ENCODE measurements at regions not wholly inside any gene's neighbourhood (a gene's known extent, or its start where the extent isn't known, plus 50 kb on each side); places are given as distances from the start of the nearest gene placed in this dataset.

DNA sequence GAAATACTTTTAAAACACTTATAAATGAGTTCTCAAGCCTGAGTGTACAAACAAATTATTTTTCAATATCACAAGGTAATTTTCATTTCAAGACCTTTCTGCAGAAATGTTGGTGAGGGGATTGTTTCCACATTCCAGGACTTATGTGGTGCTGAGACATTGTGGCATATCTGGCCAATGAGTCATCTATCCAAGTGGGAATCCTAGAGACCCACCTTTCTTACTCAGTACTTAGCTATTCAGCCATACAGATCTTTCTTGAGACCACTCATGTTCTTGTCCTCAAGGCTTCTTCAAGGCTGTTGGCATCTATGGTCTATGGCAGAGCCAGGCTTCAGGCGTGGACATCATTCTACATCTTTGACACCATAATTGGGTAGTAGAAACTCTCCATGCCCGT, 225.4 kb downstream of the DKK1 start:
- Histone ChIP-seq H3K27ac (no peak overlapping the region), H3K4me3 (no peak overlapping the region), H3K9me3 (no peaks in the 10 kb centered on the region), H3K36me3 (no peaks in the 10 kb centered on the region), H3K27me3 (no peaks in the 10 kb centered on the region), H3K4me1 (no peaks in the 10 kb centered on the region)
- 60 to 72% methylated on average over 2 of the region's 2 CpGs for WGBS, 2 donors
- TF ChIP-seq, protein P1, sequence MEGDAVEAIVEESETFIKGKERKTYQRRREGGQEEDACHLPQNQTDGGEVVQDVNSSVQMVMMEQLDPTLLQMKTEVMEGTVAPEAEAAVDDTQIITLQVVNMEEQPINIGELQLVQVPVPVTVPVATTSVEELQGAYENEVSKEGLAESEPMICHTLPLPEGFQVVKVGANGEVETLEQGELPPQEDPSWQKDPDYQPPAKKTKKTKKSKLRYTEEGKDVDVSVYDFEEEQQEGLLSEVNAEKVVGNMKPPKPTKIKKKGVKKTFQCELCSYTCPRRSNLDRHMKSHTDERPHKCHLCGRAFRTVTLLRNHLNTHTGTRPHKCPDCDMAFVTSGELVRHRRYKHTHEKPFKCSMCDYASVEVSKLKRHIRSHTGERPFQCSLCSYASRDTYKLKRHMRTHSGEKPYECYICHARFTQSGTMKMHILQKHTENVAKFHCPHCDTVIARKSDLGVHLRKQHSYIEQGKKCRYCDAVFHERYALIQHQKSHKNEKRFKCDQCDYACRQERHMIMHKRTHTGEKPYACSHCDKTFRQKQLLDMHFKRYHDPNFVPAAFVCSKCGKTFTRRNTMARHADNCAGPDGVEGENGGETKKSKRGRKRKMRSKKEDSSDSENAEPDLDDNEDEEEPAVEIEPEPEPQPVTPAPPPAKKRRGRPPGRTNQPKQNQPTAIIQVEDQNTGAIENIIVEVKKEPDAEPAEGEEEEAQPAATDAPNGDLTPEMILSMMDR (IDR thresholded peaks at IDR 0.05), result no peak
- no peak for TF ChIP-seq EP300 (IDR thresholded peaks at IDR 0.05)
- no peak for TF ChIP-seq POLR2A (IDR thresholded peaks at IDR 0.05)
- no peak for DNase-seq (ENCODE audit: low spot score in 2 of 2)

DNA sequence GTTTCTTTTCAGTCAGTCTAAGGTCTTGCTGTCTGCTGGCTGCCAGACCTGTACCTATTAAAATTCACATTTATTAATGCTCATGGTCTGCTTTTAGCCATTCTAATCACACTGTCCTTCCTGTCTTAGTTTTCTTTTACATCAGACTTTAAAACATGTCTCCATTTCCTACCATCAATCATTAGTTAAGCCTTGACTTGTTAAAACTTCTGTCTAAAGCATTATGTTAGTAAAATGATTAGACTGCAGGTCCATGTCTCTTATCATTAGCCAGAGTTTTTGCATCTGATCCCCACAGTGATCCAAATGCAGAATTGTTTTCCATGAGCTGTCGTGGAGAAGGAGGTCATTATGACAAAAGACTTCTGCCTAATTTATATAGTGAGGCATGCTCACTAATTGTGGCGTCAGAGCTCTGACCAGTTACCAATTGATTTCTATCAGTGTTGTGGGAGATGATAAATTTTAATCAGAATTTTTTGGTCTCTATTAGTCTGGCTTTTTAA, 226.5 kb downstream of the DKK1 start:
- Histone ChIP-seq H3K27me3 (no peaks in the 10 kb centered on the region), H3K36me3 (no peaks in the 10 kb centered on the region), H3K9me3 (no peaks in the 10 kb centered on the region), H3K4me3 (no peak overlapping the region), H3K27ac (no peak overlapping the region), H3K4me1 (no peaks in the 10 kb centered on the region)
- TF ChIP-seq EP300 (IDR thresholded peaks at IDR 0.05) (no peak), POLR2A (IDR thresholded peaks at IDR 0.05) (no peak)
- TF ChIP-seq, protein P1 (IDR thresholded peaks at IDR 0.05), result no peak
- WGBS, 2 donors, result 50 to 59% methylated on average over 2 of the region's 2 CpGs
- no peak for DNase-seq (ENCODE audit: low spot score in 2 of 2)

DNA sequence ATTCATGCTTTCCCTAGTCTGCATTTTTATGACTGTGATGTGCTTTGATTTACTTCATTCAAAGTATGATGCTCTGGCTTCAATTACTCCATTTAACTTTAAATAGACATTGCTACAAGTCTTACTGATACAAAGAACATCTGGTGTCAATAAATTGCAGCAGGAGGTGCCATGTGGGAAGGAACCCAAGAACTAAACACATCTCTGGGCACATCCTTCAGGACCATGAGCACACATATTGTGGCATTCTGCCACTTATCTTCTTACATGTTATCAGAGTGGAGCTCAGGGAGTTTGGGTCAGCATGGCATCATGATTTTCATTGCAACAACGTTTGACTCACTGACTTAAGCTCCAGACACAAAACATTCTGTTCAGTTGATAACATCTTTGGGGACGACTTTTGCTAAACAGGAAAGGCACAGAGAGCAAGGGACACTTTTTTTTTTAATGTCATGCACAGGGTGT, 227.0 kb downstream of the DKK1 start:
- Histone ChIP-seq H3K27ac (no peak overlapping the region), H3K9me3 (no peaks in the 10 kb centered on the region), H3K4me3 (no peak overlapping the region), H3K27me3 (no peaks in the 10 kb centered on the region), H3K4me1 (no peaks in the 10 kb centered on the region), H3K36me3 (no peaks in the 10 kb centered on the region)
- TF ChIP-seq, protein P1 (IDR thresholded peaks at IDR 0.05), result no peak
- TF ChIP-seq EP300 (IDR thresholded peaks at IDR 0.05) (no peak), POLR2A (IDR thresholded peaks at IDR 0.05) (no peak)
- DNase-seq (ENCODE audit: low spot score in 2 of 2), result no peak
- 16 to 27% methylated on average over 2 of the region's 2 CpGs for WGBS, 2 donors

DNA sequence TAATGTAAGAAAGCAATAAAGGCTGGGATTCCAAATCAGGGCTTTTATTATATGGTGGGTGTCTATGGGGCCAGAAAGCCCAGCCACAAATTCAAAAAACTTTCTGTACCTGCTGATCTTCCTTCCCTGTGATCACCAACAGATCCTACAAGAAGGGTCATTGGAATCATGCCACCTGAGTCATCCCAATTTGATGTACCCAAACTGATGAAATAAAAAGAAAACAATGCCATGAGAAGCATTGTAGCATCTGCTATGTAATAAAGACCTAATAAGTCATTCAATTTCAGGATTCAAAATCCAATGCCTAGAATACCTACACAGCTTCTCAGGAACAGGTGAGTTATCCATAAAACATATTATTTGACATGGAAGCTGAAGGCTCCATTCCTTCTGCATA, 228.8 kb downstream of the DKK1 start:
- no peak overlapping the region for H3K4me3 ChIP-seq
- H3K27me3 ChIP-seq, result no peaks in the 10 kb centered on the region
- H3K36me3 ChIP-seq, result no peaks in the 10 kb centered on the region
- H3K9me3 ChIP-seq, result no peaks in the 10 kb centered on the region
- DNase-seq (ENCODE audit: low spot score in 2 of 2), result no peak
- no peak for TF ChIP-seq POLR2A (IDR thresholded peaks at IDR 0.05)
- TF ChIP-seq EP300 (IDR thresholded peaks at IDR 0.05), result no peak
- TF ChIP-seq, protein P1 (IDR thresholded peaks at IDR 0.05), result no peak
- no peaks in the 10 kb centered on the region for H3K4me1 ChIP-seq
- no peak overlapping the region for H3K27ac ChIP-seq

DNA sequence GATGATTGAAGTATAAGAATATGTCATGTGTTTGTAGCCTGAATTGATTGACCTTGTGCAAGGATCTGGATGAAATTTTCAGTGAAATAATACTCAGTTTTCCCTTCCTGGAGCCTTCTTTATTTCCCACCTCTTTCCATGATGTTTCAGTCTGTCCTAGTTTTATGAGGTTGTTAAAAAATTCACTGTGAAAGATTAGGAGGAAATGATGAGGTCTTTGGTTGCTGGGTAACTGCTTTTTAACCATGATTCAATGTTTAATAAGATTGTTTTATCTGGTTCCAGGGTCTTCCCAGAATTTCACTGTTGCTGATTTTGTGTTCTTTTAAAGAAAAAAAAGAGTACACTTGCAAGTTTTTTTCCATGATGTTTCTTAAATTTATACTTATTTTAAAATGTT, 221.5 kb downstream of the MBL2 start:
- Histone ChIP-seq H3K36me3 (no peaks in the 10 kb centered on the region), H3K4me1 (no peaks in the 10 kb centered on the region), H3K27me3 (no peaks in the 10 kb centered on the region), H3K4me3 (no peak overlapping the region), H3K27ac (no peak overlapping the region), H3K9me3 (no peaks in the 10 kb centered on the region)
- TF ChIP-seq, protein P1 (IDR thresholded peaks at IDR 0.05), result no peak
- TF ChIP-seq EP300 (IDR thresholded peaks at IDR 0.05) (no peak), POLR2A (IDR thresholded peaks at IDR 0.05) (no peak)
- DNase-seq (ENCODE audit: low spot score in 2 of 2), result no peak
